CD4-positive, alpha-beta T cell treated with Interleukin-12 subunit alpha and Interleukin-12 subunit beta, for 1 hour (primary cell): ENCODE measurements at regions not wholly inside any gene's neighbourhood (a gene's known extent, or its start where the extent isn't known, plus 50 kb on each side); places are given as distances from the start of the nearest gene placed in this dataset.
"Not testable (repeated sequence)": the region's sequence is repeated elsewhere in the genome, so short reads cannot be mapped to it uniquely, and the experiment has no call there.

Source experiments
- DNase-seq: peaks from one replicate; pipeline ENCODE4 v3.0.0-alpha.2; 2020

- DNase-seq: no peak
These were observed 147.6 kb upstream of the TRPM3 start for GRCh38 chr9:71268871-71269635.

GRCh38 chr9:71263451-71263850 lies 142.0 kb upstream of the TRPM3 start:
- DNase-seq: no peak

- DNase-seq: not testable (repeated sequence)
These were observed 139.0 kb upstream of the TRPM3 start for GRCh38 chr9:71260419-71260818.

GRCh38 chr9:71254592-71255277 lies 133.3 kb upstream of the TRPM3 start:
- no peak for DNase-seq

- DNase-seq: no peak
These were observed 131.6 kb upstream of the TRPM3 start for GRCh38 chr9:71253011-71253410.

GRCh38 chr9:71250581-71250980 lies 129.2 kb upstream of the TRPM3 start:
- no peak for DNase-seq

- peak; percentile 2 for DNase-seq
These were observed 128.4 kb upstream of the TRPM3 start for GRCh38 chr9:71249729-71250317.

- DNase-seq: no peak
These were observed 124.2 kb upstream of the TRPM3 start for GRCh38 chr9:71245651-71246050.

- DNase-seq: no peak
These were observed 122.5 kb upstream of the TRPM3 start for GRCh38 chr9:71243951-71244350.

- no peak for DNase-seq
These were observed 120.7 kb upstream of the TRPM3 start for GRCh38 chr9:71242081-71242480.

- DNase-seq: no peak
These were observed 115.6 kb upstream of the TRPM3 start for GRCh38 chr9:71237051-71237450.

GRCh38 chr9:71233646-71234045 lies 112.2 kb upstream of the TRPM3 start:
- no peak for DNase-seq

- no peak for DNase-seq
These were observed 102.6 kb upstream of the TRPM3 start for GRCh38 chr9:71223953-71224538.

GRCh38 chr9:71218774-71219173 lies 97.4 kb upstream of the TRPM3 start:
- no peak for DNase-seq

- no peak for DNase-seq
These were observed 92.2 kb upstream of the TRPM3 start for GRCh38 chr9:71213633-71214032.

- no peak for DNase-seq
These were observed 88.9 kb upstream of the TRPM3 start for GRCh38 chr9:71210326-71210725.

GRCh38 chr9:71209890-71210289 lies 88.5 kb upstream of the TRPM3 start:
- DNase-seq: no peak

GRCh38 chr9:71202931-71203330 lies 81.5 kb upstream of the TRPM3 start:
- no peak for DNase-seq

- no peak for DNase-seq
These were observed 70.3 kb upstream of the TRPM3 start for GRCh38 chr9:71191708-71192107.

- DNase-seq: no peak
These were observed 61.8 kb upstream of the TRPM3 start for GRCh38 chr9:71183251-71183650.

GRCh38 chr9:71179183-71179582 lies 57.8 kb upstream of the TRPM3 start:
- no peak for DNase-seq

GRCh38 chr9:71177901-71178300 lies 56.5 kb upstream of the TRPM3 start:
- DNase-seq: no peak

- DNase-seq: no peak
These were observed 50.1 kb upstream of the TRPM3 start for GRCh38 chr9:71171517-71171916.
